Panc1 (cell line): ENCODE measurements at regions not wholly inside any gene's neighbourhood (a gene's known extent, or its start where the extent isn't known, plus 50 kb on each side); places are given as distances from the start of the nearest gene placed in this dataset.

Experiments
- ATAC-seq: fragments of 200-7000 bp; cut with Tn5 transposase; 2 replicates; pipeline ENCODE4 v1.9.1; 2020; ENCODE audit warnings: mild to moderate bottlenecking, moderate library complexity
- BruUV-seq: library from RNA; stranded (reverse); fragments of 400-500 nt; replicated peaks from 2 replicates; lab custom pipeline; 2021; lab: Mats Ljungman, UMichigan
- CTCF ChIA-PET: fragments of 300-600 bp; sonication (Branson Sonifier 250); formaldehyde crosslinking; loops from one replicate; lab custom pipeline; 2022; ENCODE audit warnings: antibody characterized with exemption; lab: Charles Lee
- POLR2A ChIA-PET: fragments of 300-600 bp; sonication (Branson Sonifier 250); formaldehyde crosslinking; loops from one replicate; lab custom pipeline; 2022; ENCODE audit warnings: antibody characterized with exemption; lab: Charles Lee
- DNase-seq: peaks from one replicate; pipeline ENCODE4 v3.0.0-alpha.2; 2010; ENCODE audit warnings: low read depth, low spot score
- H3K27ac ChIP-seq: 2 replicates; pipeline ENCODE4 v1.5.1; 2011; ENCODE audit warnings: mild to moderate bottlenecking, low read length, inconsistent platforms
- H3K27me3 ChIP-seq: fragments of 200-500 bp; sonication (Bioruptor generic); 2 replicates; pipeline ENCODE4 v1.6.0; 2014; ENCODE audit warnings: low read length, inconsistent platforms; ENCODE audit not compliant: control insufficient read depth, insufficient read depth
- H3K36me3 ChIP-seq: fragments of 200-500 bp; sonication (Bioruptor generic); 2 replicates; pipeline ENCODE4 v1.5.1; 2014; ENCODE audit warnings: inconsistent platforms, mild to moderate bottlenecking, low read length, moderate library complexity; ENCODE audit not compliant: control insufficient read depth, insufficient read depth
- H3K4me1 ChIP-seq: 2 replicates; pipeline ENCODE4 v1.5.1; 2011; ENCODE audit warnings: inconsistent platforms, mild to moderate bottlenecking, low read length, moderate library complexity; ENCODE audit not compliant: control insufficient read depth, insufficient read depth
- H3K4me3 ChIP-seq, 2 experiments: 2 replicates each; pipeline ENCODE4 v1.5.1; 2011 to 2012; ENCODE audit warnings: low read depth in 2 of 2, low read length in 2 of 2, mild to moderate bottlenecking in 2 of 2, inconsistent platforms in 1 of 2, moderate library complexity in 1 of 2
- H3K9me3 ChIP-seq: fragments of 200-500 bp; sonication (Bioruptor generic); 2 replicates; pipeline ENCODE4 v1.5.1; 2014; ENCODE audit warnings: low read depth, mild to moderate bottlenecking, inconsistent platforms, low read length, moderate library complexity; ENCODE audit not compliant: control insufficient read depth, insufficient read depth
- CTCF ChIP-seq: fragments of 450-650 bp; IDR thresholded peaks from 2 replicates; pipeline ENCODE4 v1.5.1; 2017; ENCODE audit warnings: mild to moderate bottlenecking
- POLR2AphosphoS5 ChIP-seq: IDR thresholded peaks from 2 replicates; pipeline ENCODE4 v1.6.1; 2012; ENCODE audit warnings: mild to moderate bottlenecking, low read depth, low read length, moderate library complexity
- REST ChIP-seq, 2 experiments: IDR thresholded peaks; 2 replicates each; pipeline ENCODE4 v1.6.1; 2011 to 2012; ENCODE audit warnings: low read depth in 2 of 2, control low read depth in 1 of 2, low read length in 1 of 2, mild to moderate bottlenecking in 1 of 2, moderate library complexity in 1 of 2; ENCODE audit not compliant: insufficient read depth in 1 of 2
- SIN3A ChIP-seq: IDR thresholded peaks from 2 replicates; pipeline ENCODE4 v1.6.1; 2012; ENCODE audit warnings: low read depth, mild to moderate bottlenecking, low read length, moderate library complexity, borderline replicate concordance; ENCODE audit not compliant: insufficient read depth
- TCF7L2 ChIP-seq: IDR thresholded peaks from 2 replicates; pipeline ENCODE4 v1.6.1; 2011; ENCODE audit warnings: mild to moderate bottlenecking, low read depth, low read length, inconsistent platforms
- in situ Hi-C: cut with HindIII; loops from 2 replicates; pipeline ENCODE4 v1.10.0; 2016; ENCODE audit warnings: low sequenced_read_pairs, low pct_unique_long_range_greater_than_20kb
- intact Hi-C: fragments of 100-400 bp; cut with micrococcal nuclease; formaldehyde crosslinking; loops from one replicate; pipeline ENCODE4 v1.10.0; 2022; ENCODE audit not compliant: unreplicated experiment

- in situ Hi-C loops (no loop called here), intact Hi-C loops (no loop called here)
- TF ChIP-seq POLR2AphosphoS5 (no peak), REST (IDR thresholded peaks at IDR 0.05; ENCODE audit: insufficient read depth in 1 of 2, low read depth in 2 of 2, low read length in 1 of 2) (no peak), CTCF (no peak), SIN3A (no peak), TCF7L2 (no peak)
- Histone ChIP-seq H3K27ac (no peak overlapping the region), H3K4me1 (no peaks in the 10 kb centered on the region), H3K27me3 (no peaks in the 10 kb centered on the region), H3K4me3 (no peak overlapping the region), H3K36me3 (no peaks in the 10 kb centered on the region), H3K9me3 (no peaks in the 10 kb centered on the region)
- CTCF ChIA-PET = no interaction called here
- ATAC-seq = no peak
- no peak for DNase-seq
- POLR2A ChIA-PET = no interaction called here
- BruUV-seq = no TSS peak
Measured at GRCh38 chr7:68833422-68833821, 764.9 kb upstream of the AUTS2 start.

GRCh38 chr7:68839014-68839413 is 759.3 kb upstream of the AUTS2 start:
- intact Hi-C loops (no loop called here), in situ Hi-C loops (no loop called here)
- no peak overlapping the region for H3K4me3 ChIP-seq
- H3K4me1 ChIP-seq = no peaks in the 10 kb centered on the region
- no peaks in the 10 kb centered on the region for H3K27me3 ChIP-seq
- TF ChIP-seq CTCF (no peak), TCF7L2 (no peak), REST (IDR thresholded peaks at IDR 0.05; ENCODE audit: insufficient read depth in 1 of 2, low read depth in 2 of 2, low read length in 1 of 2) (no peak), POLR2AphosphoS5 (no peak), SIN3A (no peak)
- ATAC-seq = no peak
- BruUV-seq = no TSS peak
- POLR2A ChIA-PET = no interaction called here
- H3K27ac ChIP-seq = no peak overlapping the region
- H3K36me3 ChIP-seq = no peaks in the 10 kb centered on the region
- CTCF ChIA-PET = no interaction called here
- DNase-seq = no peak
- no peaks in the 10 kb centered on the region for H3K9me3 ChIP-seq
